Hepatocyte (in vitro differentiated cells): ENCODE measurements at regions not wholly inside any gene's neighbourhood (a gene's known extent, or its start where the extent isn't known, plus 50 kb on each side); places are given as distances from the start of the nearest gene placed in this dataset.

Experiments used
- CTCF ChIP-seq: fragments of 200-600 bp; sonication (generic); IDR thresholded peaks from 2 replicates; pipeline ENCODE4 v1.5.1; 2016; ENCODE audit warnings: antibody characterized with exemption, mild to moderate bottlenecking; ENCODE audit not compliant: poor library complexity
- EZH2 ChIP-seq: fragments of 200-600 bp; sonication (generic); IDR thresholded peaks from 2 replicates; pipeline ENCODE4 v1.6.1; 2016; ENCODE audit warnings: antibody characterized with exemption, mild to moderate bottlenecking, borderline replicate concordance
- EZH2phosphoT487 ChIP-seq: fragments of 200-600 bp; sonication (generic); IDR thresholded peaks from one replicate; pipeline ENCODE4 v1.6.1; 2018; ENCODE audit warnings: antibody characterized with exemption, mild to moderate bottlenecking, low read depth, moderate library complexity; ENCODE audit not compliant: unreplicated experiment, severe bottlenecking

- TF ChIP-seq CTCF (no peak), EZH2 (no peak), EZH2phosphoT487 (no peak)
Measured at GRCh38 chr9:7984692-7985091, 185.1 kb upstream of the DMAC1 start.
